WTC11 (cell line): ENCODE measurements at regions not wholly inside any gene's neighbourhood (a gene's known extent, or its start where the extent isn't known, plus 50 kb on each side); places are given as distances from the start of the nearest gene placed in this dataset.

Source experiments
- FOXP1 ChIP-seq: sonication (generic); formaldehyde crosslinking; IDR thresholded peaks from 2 replicates; pipeline ENCODE4 v1.8.0; 2022; ENCODE audit warnings: missing genetic modification reagents, mild to moderate bottlenecking, moderate library complexity, borderline replicate concordance
- JAZF1 ChIP-seq: fragments of 250-450 bp; sonication (Bioruptor Pico); IDR thresholded peaks from 2 replicates; pipeline ENCODE4 v1.9.0; 2021; ENCODE audit warnings: moderate library complexity, mild to moderate bottlenecking, inconsistent platforms
- NFE2L1 ChIP-seq: sonication (generic); formaldehyde crosslinking; IDR thresholded peaks from 2 replicates; pipeline ENCODE4 v1.8.1; 2023; ENCODE audit warnings: missing genetic modification reagents
- NR1H2 ChIP-seq: sonication (generic); formaldehyde crosslinking; IDR thresholded peaks from 2 replicates; pipeline ENCODE4 v1.9.0; 2021; ENCODE audit warnings: mild to moderate bottlenecking, moderate library complexity, missing genetic modification reagents
- ZNF232 ChIP-seq: sonication (generic); formaldehyde crosslinking; IDR thresholded peaks from 2 replicates; pipeline ENCODE4 v1.8.0; 2022; ENCODE audit warnings: mild to moderate bottlenecking, missing genetic modification reagents
- ZNF423 ChIP-seq: fragments of 250-450 bp; sonication (Bioruptor Pico); IDR thresholded peaks from 2 replicates; pipeline ENCODE4 v2.1.2; 2022; ENCODE audit warnings: mild to moderate bottlenecking, moderate library complexity
- TF ChIP-seq, protein P1 (sequence below): sonication (generic); formaldehyde crosslinking; IDR thresholded peaks from 2 replicates; pipeline ENCODE4 v1.8.0; 2022; ENCODE audit warnings: mild to moderate bottlenecking, missing genetic modification reagents
- TF ChIP-seq, protein P2 (sequence below): sonication (generic); formaldehyde crosslinking; IDR thresholded peaks from 2 replicates; pipeline ENCODE4 v1.8.0; 2022; ENCODE audit warnings: mild to moderate bottlenecking, missing genetic modification reagents
- TF ChIP-seq, protein P3 (sequence below): fragments of 200-600 bp; IDR thresholded peaks from 2 replicates; pipeline ENCODE4 v1.8.0; 2022; ENCODE audit warnings: antibody characterized with exemption
- TF ChIP-seq, protein P4 (sequence below): sonication (generic); formaldehyde crosslinking; IDR thresholded peaks from 2 replicates; pipeline ENCODE4 v1.8.0; 2023; ENCODE audit warnings: missing genetic modification reagents
- TF ChIP-seq, protein P5 (sequence below): sonication (generic); formaldehyde crosslinking; IDR thresholded peaks from 2 replicates; pipeline ENCODE4 v1.8.1; 2022; ENCODE audit warnings: mild to moderate bottlenecking, missing genetic modification reagents, moderate library complexity, borderline replicate concordance
- TF ChIP-seq, protein P6 (sequence below): sonication (generic); formaldehyde crosslinking; IDR thresholded peaks from 2 replicates; pipeline ENCODE4 v1.8.1; 2023; ENCODE audit warnings: mild to moderate bottlenecking, missing genetic modification reagents, moderate library complexity
- TF ChIP-seq, protein P7 (sequence below): sonication (generic); formaldehyde crosslinking; IDR thresholded peaks from 2 replicates; pipeline ENCODE4 v1.8.0; 2023; ENCODE audit warnings: missing genetic modification reagents, mild to moderate bottlenecking, borderline replicate concordance

DNA sequence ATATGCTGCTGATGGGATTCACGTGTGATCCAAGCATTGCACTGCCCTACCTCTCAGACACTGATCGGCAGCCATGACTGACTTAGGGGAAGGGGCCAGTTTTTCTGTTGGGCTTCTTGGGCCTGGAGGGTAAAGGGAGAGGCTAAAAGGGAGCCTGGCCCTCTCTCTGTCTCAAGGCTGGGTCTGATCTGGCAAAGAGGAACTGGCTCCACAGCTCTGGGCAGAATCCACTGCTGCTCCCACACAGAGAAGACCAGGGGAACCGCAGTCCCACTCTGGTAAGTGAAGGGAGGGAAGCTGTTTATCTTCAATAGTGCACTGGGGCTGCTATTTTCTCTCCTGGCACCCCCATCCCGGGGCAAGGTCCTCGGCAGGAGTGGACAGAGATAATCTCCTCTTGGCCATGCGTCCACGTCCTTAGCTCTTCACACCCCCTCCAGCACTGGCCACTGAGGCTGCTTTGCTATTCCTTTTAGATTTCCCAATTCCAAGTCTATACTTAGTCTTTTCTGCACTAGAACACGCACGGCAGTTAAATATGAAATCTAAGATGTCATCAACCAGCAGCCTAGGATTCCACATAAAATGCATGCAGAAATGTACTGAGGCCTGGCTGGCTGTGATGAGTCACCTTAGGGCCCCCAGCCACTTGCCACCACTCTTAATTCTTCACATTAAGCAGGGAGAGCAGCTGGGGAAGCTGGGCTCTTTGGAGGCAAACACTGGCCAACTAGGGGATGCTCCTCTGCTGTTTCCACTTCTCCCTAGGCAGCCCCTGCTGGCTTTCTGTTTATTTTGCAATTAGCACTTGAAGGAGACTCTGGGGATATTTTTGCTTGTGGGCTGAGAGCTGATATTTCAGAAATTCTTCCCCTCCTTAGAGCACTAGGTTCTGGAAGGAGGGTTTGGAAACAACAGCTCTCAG lies 87.8 kb upstream of the ARMC2 start:
- TF ChIP-seq, protein P1, sequence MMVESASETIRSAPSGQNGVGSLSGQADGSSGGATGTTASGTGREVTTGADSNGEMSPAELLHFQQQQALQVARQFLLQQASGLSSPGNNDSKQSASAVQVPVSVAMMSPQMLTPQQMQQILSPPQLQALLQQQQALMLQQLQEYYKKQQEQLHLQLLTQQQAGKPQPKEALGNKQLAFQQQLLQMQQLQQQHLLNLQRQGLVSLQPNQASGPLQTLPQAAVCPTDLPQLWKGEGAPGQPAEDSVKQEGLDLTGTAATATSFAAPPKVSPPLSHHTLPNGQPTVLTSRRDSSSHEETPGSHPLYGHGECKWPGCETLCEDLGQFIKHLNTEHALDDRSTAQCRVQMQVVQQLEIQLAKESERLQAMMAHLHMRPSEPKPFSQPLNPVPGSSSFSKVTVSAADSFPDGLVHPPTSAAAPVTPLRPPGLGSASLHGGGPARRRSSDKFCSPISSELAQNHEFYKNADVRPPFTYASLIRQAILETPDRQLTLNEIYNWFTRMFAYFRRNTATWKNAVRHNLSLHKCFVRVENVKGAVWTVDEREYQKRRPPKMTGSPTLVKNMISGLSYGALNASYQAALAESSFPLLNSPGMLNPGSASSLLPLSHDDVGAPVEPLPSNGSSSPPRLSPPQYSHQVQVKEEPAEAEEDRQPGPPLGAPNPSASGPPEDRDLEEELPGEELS (CRISPR knock-in tag): no peak
- TF ChIP-seq, protein P2, sequence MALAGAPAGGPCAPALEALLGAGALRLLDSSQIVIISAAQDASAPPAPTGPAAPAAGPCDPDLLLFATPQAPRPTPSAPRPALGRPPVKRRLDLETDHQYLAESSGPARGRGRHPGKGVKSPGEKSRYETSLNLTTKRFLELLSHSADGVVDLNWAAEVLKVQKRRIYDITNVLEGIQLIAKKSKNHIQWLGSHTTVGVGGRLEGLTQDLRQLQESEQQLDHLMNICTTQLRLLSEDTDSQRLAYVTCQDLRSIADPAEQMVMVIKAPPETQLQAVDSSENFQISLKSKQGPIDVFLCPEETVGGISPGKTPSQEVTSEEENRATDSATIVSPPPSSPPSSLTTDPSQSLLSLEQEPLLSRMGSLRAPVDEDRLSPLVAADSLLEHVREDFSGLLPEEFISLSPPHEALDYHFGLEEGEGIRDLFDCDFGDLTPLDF (CRISPR knock-in tag): no peak
- TF ChIP-seq NFE2L1 (CRISPR knock-in tag) (no peak), FOXP1 (CRISPR knock-in tag) (no peak), ZNF232 (CRISPR knock-in tag) (no peak), ZNF423 (CRISPR knock-in tag) (no peak), JAZF1 (no peak), NR1H2 (no peak)
- TF ChIP-seq, protein P3, sequence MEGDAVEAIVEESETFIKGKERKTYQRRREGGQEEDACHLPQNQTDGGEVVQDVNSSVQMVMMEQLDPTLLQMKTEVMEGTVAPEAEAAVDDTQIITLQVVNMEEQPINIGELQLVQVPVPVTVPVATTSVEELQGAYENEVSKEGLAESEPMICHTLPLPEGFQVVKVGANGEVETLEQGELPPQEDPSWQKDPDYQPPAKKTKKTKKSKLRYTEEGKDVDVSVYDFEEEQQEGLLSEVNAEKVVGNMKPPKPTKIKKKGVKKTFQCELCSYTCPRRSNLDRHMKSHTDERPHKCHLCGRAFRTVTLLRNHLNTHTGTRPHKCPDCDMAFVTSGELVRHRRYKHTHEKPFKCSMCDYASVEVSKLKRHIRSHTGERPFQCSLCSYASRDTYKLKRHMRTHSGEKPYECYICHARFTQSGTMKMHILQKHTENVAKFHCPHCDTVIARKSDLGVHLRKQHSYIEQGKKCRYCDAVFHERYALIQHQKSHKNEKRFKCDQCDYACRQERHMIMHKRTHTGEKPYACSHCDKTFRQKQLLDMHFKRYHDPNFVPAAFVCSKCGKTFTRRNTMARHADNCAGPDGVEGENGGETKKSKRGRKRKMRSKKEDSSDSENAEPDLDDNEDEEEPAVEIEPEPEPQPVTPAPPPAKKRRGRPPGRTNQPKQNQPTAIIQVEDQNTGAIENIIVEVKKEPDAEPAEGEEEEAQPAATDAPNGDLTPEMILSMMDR: no peak
- TF ChIP-seq, protein P4, sequence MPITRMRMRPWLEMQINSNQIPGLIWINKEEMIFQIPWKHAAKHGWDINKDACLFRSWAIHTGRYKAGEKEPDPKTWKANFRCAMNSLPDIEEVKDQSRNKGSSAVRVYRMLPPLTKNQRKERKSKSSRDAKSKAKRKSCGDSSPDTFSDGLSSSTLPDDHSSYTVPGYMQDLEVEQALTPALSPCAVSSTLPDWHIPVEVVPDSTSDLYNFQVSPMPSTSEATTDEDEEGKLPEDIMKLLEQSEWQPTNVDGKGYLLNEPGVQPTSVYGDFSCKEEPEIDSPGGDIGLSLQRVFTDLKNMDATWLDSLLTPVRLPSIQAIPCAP (CRISPR knock-in tag): no peak
- TF ChIP-seq, protein P5, sequence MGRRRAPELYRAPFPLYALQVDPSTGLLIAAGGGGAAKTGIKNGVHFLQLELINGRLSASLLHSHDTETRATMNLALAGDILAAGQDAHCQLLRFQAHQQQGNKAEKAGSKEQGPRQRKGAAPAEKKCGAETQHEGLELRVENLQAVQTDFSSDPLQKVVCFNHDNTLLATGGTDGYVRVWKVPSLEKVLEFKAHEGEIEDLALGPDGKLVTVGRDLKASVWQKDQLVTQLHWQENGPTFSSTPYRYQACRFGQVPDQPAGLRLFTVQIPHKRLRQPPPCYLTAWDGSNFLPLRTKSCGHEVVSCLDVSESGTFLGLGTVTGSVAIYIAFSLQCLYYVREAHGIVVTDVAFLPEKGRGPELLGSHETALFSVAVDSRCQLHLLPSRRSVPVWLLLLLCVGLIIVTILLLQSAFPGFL (CRISPR knock-in tag): no peak
- TF ChIP-seq, protein P6, sequence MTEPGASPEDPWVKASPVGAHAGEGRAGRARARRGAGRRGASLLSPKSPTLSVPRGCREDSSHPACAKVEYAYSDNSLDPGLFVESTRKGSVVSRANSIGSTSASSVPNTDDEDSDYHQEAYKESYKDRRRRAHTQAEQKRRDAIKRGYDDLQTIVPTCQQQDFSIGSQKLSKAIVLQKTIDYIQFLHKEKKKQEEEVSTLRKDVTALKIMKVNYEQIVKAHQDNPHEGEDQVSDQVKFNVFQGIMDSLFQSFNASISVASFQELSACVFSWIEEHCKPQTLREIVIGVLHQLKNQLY: no peak
- TF ChIP-seq, protein P7, sequence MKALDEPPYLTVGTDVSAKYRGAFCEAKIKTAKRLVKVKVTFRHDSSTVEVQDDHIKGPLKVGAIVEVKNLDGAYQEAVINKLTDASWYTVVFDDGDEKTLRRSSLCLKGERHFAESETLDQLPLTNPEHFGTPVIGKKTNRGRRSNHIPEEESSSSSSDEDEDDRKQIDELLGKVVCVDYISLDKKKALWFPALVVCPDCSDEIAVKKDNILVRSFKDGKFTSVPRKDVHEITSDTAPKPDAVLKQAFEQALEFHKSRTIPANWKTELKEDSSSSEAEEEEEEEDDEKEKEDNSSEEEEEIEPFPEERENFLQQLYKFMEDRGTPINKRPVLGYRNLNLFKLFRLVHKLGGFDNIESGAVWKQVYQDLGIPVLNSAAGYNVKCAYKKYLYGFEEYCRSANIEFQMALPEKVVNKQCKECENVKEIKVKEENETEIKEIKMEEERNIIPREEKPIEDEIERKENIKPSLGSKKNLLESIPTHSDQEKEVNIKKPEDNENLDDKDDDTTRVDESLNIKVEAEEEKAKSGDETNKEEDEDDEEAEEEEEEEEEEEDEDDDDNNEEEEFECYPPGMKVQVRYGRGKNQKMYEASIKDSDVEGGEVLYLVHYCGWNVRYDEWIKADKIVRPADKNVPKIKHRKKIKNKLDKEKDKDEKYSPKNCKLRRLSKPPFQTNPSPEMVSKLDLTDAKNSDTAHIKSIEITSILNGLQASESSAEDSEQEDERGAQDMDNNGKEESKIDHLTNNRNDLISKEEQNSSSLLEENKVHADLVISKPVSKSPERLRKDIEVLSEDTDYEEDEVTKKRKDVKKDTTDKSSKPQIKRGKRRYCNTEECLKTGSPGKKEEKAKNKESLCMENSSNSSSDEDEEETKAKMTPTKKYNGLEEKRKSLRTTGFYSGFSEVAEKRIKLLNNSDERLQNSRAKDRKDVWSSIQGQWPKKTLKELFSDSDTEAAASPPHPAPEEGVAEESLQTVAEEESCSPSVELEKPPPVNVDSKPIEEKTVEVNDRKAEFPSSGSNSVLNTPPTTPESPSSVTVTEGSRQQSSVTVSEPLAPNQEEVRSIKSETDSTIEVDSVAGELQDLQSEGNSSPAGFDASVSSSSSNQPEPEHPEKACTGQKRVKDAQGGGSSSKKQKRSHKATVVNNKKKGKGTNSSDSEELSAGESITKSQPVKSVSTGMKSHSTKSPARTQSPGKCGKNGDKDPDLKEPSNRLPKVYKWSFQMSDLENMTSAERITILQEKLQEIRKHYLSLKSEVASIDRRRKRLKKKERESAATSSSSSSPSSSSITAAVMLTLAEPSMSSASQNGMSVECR: no peak
